ENCODE measurements at regions not wholly inside any gene's neighbourhood (a gene's known extent, or its start where the extent isn't known, plus 50 kb on each side); places are given as distances from the start of the nearest gene placed in this dataset.
"Not testable (repeated sequence)": the region's sequence is repeated elsewhere in the genome, so short reads cannot be mapped to it uniquely, and the experiment has no call there.

DNA sequence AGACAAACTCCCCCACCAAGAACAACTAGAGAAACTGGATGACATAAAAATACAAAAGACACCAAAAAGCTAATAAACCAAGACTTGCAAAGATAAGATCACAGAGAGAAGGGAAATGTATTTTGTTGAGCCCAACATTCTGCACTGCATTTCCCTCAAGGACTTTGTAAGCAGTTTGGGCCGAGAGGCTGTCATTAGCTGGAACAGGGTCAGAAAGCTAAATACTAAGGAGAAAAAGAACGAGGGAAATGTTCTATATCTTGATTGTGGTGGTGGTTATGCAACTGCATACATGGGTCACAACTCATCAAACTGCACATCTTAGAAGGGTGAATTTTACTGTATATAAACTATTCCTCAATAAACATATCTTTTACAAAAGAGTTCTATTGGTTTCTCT lies 315.0 kb downstream of the IPMK start:
- DNase-seq, result no peak

DNA sequence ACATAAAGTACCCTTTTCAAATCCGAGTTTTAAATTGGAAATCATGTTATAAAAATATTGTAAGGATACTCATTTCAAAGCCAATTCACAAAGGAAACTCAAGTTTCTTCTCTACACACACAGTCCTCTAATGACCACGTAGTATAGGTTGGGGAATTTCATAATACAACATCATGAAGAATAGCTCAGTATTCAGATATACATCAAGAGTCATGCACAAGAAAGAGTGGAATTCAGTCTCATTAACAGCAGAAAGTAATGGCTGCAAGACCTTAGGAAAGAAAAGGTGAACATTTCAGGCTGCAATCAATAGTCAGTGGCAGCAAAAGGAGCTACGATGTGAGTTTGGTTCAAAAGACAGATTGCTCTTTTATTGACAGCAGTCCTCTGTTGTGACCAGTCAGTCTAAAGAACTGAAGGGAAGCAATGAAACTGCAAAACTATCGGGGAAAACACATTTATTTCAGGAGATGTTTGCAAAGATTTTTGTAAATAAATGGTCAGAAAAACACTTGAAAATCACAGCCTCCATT lies 317.2 kb downstream of the IPMK start:
- DNase-seq, result no peak

DNA sequence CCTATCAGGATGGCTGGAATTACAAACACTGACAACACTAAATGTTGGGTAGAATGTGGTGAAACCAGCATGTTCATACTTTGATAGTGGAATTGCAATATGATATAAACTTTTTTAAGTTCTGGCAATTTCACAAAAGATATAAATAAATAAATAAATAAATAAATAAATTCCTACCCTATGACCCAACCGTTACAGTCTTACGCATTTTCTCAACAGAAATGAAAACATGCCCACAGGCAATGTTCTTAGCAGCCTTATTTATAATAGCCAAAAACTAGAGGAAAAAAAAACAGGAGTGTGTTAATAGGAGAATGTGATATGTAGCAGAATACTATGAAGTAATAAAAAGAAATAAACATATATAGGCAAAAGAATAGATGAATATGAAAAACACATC lies 318.9 kb downstream of the IPMK start:
- no peak for DNase-seq

DNA sequence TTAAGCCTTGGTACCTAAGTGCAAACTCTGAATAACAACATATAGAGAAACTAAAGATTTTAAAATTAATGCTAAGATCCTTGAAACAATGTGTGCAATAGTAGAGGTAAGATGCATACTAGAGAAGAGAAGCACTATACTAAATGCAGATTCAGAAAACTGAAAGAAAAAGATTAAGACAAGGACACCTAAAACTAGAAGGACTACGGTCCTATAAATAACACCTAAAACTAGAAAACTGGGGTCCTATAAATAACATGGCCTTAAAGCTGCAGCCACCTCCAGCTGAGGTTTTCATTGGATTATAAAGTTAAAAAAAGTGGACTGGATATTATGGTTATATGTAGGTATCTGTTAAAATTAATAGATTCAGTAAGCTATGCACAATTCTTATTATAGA lies 320.9 kb downstream of the IPMK start:
- no peak for DNase-seq

DNA sequence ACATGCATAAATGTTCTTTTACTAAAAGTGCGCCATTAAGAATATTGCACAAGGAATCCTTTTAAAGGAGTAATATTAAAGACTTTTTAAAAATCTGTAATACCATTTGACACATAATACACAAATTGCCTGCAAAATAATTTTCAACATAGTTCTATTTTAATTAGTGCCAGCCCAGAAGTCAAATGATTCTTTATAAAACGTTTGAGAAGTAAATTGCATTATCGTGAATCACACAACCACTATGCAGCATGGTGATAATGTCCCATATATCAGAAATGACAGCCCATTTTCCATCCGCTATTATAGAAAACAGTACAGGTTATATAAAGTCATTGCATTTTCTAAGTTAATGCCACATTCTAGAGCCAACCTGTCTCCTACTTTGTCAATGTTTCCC lies 324.0 kb downstream of the IPMK start:
- no peak for DNase-seq

DNA sequence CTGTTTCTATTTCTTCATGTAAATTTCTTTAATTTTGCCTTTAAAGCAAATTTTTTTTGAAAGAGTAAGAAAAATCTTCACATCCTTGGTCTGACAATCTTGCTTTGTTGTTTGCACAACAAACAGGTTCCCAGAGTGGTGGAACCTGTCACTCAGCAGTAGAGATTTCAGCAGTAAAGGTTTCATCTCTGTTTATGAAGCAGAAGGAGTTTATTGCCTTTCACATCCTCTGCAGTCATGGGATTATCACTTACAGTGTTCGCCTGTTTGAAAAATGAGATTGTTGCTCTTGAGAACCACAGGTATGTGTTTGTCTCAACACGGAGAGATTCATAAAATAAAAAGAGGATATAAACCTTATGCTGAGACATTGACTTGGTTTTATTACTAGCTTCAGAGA lies 342.6 kb downstream of the IPMK start:
- no peak for DNase-seq

DNA sequence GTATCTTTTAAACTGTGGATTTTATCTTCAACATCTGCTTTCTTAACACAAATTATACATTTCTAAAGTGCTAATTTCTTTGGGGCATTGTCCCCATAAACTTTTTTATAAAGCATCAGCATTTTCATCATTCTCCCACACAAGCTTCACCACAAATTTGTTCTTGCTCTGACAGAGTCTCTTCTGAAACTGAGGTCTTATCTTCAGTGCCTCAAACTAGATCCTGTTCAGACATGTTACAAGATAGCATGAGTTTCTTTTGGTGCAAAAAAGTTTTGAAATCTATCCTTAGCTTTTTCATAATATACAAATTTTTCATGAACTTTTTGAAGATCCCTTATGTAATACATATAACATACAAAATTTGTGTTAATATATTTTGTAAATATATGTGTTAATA lies 346.6 kb downstream of the IPMK start:
- no peak for DNase-seq

DNA sequence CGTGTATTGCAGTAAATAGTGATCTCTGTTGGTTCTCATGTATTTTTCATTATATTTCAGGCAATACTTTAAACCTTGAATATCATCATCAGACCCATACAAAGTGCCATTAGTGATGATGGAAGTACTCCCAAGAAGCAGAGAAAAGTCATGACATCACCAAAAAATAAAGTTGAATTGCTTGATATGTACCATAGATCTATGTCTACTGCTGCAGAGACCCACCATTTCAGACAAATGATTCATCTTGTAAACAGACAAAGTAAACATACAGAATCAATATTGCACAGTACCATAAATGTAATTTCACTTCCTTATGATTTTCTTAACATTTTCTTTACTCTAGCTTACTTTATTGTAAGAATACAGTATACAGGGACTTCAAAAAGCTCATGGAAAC lies 347.8 kb downstream of the IPMK start:
- DNase-seq, result no peak

DNA sequence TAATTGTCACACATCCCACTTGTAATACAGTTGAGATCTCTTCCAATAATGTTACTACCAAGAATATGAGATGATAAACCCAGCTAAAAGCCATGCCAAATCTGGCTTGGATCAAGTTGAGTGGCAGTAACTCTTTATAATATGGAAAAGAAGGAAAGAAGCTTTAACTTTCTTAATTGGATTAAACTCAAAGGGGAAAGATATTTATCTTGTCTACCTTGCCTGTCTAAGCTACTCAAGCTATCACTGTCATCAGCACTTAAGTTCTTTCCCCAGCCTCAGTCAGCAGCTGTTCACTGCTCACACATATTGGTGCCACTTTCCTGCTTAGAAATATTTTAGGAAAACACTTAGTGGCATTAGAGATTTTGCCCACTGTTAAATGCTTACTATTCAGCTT lies 350.7 kb downstream of the IPMK start:
- peak; percentile 87 for DNase-seq

DNA sequence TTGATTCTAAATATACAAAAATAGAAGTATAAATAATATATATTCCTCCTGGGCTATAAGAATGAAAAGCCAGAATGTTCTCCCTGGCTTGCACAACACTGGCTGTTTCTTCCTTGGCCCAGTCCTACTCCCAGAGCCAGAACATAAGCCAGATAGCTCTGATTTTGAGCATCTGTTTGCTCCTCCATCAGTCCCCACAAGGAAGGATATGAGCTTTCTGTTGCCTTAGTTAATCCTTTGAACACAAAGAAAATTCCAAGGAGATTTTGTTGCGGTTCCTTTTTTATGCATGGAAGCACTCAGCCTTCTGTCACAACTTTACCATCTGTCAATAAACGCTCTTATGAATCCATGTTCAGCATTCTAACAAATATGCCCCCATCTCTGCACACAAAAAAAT lies 361.8 kb downstream of the IPMK start:
- DNase-seq, result peak; percentile 72

DNA sequence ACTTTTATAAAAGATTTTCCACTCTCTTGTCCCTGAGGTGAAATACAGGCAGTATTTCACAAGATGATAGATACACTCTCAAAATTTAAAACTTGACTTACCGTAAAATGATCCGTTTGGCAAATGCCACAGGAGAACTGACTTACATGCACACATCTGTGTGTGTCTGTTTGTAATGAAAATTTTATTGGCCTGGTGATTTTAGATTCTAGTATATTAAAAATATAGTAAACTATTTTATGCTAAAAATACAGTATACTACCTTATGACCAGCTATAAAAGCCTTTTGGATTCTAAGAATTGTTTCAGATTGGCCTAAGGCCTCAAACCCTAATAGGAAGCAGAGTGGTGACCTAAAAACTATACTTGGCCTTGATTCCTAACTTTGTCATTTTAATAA lies 362.7 kb downstream of the IPMK start:
- no peak for DNase-seq

DNA sequence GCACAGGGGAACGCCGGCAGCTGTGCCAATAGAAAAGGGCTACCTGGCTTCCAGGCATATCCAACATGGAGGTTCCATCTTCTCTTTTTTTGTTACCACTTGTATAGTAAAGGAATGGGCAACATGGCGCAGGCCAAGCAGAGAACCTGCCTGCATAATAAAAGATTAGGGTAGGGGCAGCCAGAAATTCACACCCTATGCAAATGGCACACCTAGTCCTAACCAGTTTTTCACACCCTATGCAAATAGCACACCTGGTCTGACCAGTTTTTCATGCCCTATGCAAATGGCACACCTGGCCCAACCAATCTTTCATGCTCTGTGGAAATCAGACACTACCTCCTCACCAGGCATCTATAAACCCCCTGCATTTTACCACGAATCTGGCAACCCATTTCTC lies 369.5 kb downstream of the IPMK start:
- DNase-seq, result no peak

DNA sequence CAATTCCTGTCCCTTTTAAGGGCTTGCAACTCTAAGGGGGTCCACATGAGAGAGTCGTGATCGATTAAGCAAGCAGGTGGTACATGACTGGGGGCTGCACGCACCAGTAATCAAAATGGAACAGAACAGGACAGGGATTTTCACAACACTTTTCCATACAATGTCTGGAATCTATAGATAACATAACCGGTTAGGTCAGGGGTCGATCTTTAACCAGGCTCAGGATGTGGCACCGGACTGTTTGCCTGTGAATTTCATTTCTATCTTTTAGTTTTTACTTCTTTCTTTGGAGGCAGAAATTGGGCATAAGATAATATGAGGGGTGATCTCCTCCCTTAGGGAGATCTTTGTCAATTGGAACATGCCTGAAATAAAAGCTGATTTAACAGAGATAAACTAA lies 370.1 kb downstream of the IPMK start:
- DNase-seq, result no peak

DNA sequence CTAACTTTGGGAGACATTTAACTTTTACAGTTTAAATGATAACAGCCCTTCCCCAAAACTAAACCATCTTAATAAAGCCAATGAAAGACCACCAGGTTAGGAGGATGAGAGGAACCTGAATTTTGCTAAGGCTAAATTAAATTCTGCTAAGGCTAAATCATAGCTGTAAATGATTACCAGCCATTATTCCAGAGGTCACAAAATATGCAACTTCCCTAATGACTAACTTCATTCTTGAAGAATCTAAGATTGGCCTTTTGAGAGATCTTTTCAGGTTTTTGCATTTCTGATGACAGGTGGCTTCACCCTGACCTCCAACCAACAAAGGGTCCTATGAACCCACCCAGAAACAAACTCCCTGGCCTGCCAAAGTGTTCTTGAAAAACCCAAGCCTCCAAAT lies 373.3 kb downstream of the IPMK start:
- no peak for DNase-seq

DNA sequence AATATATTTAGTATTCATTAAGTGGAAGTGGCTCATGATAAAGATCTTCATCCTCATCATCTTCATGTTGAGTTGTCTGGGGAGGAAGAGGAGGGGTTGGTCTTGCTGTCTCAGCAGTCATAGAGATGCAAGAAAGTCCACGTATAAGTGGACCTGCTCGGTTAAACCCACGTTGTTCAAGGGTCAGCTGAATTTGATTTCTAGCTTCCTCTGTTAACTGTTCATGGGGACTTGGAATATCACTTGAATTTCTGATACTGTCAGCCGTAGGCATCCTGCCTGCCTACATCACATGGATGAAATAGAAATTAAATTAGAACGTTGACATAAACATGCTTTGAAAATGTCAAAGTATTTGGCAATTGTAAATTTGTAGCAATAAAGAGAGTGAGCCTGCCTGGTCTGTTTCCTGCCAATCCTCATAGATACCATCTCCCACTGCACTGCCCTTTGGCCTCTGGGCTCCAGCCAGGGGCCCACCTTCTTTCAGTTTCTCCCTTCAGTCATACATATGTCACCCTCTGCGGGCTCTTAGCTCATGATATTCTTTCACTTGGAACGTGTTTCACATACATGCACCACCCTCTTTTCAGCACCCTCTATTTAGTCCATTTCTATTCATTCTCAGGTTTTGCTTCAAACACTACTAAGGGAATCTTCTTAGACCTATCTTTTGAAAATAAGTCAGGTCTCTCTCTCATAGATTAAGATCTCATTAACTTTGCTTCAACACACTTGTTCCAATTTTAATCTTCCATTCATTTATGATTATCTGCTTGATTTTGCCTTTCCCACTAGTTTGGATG lies 376.3 kb downstream of the IPMK start:
- DNase-seq, result no peak

DNA sequence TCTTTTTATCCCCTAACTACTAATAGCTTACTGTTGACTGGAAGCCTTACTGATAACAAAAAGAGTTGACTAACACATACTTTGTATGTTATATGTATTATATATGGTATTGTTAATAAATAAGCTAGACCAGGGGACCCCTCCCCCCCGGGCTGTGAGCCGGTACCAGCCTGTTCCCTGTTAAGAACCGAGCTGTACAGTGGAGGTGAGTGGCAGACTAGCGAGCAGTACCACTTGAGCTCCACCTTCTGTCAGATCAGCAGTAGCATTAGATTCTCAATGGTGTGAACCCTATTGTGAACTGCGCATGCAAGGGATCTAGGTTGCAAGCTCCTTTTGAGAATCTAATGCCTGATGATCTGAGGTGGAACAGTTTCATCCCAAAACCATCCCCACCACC lies 377.0 kb downstream of the IPMK start:
- DNase-seq, result no peak

DNA sequence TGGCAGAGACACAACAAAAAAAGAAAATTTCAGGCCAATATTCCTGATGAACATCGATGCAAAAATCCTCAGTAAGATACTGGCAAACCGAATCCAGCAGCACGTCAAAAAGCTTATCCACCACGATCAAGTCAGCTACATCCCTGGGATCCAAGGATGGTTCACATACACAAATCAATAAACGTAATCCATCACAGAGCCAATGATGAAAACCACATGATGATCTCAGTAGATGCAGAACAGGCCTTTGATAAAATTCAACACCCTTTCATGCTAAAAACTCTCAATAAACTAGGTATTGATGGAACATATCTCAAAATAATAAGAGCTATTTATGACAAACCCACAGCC lies 382.1 kb downstream of the IPMK start:
- not testable (repeated sequence) for DNase-seq

DNA sequence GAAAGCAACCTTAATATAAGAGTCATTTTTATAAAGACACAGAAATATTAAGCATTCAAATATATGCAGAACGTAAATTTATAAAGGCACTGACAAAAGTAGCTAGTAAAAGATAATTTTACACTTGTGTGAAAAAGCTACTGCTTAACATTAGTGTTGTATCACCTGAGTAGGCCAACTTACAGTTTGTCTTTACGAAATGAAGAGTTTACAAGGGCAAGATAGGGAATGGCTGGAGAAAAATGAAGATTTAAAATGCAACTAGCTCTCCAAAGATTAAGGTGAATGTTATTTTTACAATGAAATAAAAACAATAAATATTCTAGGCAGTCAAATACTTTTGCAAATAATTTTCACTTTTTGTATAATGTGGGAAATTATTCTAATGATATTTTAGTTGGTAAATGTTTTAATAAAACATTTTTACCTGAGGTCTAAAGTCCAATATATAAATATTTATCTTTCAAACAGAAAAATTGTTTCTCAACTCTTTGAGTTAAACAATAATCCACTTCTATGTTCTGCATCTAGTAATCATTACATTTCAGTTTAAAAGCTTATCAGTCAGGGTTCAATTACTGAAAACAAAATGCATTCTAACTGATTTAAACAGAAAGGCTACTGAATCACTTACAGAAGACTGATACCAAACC lies 382.6 kb downstream of the IPMK start:
- no peak for DNase-seq

DNA sequence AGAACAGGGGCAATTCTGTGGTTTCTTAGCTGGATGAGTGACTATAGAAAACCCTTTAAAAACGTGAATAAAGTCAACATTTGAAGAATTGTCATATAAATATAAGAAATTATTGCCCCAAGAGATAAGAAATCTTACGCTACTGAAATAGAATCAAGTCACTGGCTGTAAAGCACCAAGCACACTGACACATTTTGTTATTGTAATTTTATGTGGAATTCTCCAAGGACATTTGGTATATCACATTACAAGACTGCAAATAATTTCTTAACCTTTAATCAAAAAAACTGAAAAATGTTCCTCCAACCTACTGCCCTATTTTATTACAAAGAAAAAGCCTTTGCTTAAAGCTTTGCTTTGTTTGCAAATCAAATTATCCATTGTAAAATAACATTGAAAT lies 383.3 kb downstream of the IPMK start:
- no peak for DNase-seq

DNA sequence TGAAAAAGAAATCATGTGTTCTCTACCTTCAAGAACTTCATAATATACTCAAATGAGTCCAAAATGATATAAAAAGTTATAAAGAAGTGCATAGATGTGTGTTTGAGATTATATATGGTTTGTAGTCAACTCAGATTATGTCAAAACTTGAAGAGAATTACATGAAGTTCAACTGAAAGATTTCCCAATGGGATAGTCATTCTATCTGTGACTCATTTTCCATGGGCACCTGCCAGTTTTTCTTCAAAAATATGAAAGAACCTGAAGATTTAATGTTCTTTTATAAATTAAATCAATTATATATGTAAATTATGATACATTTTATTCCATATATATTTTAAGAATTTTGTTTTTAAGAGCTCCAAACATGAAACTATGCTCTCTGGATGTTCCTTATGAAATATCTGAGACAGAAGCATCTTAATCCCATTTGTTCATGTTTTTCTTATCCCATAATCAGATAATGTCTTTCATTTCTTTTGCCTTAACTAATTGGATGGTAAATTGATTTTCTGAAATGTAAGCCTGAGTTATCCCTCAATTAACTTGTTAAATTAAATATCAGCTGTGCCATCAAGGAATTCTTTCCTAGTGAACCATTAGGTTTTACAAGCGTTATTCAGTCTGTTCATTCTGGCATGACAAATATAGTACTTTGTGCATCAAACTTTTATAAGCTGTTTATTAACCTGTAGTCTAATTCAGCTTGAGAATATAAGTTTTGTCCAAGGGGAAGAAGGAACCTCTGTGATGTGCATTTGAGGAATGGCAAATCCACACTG lies 387.1 kb downstream of the IPMK start:
- DNase-seq, result no peak

DNA sequence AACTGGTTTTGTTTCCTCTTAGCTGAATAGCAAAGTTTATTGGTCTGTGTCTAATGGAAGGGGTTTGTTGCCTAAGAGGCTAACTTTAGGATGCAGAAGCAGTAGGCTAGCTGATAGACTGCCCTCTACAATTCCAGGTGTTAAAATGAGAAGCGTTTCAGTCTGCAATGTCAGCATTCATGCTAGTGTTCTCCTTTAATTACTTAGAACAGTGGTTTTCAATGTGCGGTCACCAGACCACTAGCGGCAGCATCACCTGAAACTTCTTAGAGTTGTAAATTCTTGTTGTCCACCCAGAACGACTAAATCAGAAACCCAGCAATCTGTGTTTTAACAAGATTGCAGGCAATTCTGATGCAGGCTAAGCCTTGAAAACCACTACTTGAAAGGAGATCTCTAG lies 392.9 kb downstream of the IPMK start:
- no peak for DNase-seq

DNA sequence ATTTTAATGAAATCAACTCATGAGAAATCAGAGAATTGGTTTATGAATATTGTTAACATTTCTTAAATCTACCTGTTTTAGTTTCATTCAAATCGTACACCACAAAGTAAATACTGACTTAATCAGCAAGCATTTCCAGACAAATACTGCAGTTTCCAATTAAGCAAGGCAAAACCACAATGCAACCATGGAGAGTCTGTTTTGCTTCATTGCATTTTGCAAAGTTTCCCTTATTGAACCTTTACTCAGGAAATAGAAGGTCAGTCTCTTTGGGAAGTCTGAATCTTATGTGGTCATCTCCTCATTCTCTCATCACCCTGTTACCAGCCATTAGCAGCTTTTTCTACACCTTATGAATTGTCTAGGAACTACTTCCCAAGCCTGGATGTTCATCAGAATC lies 400.5 kb downstream of the IPMK start:
- no peak for DNase-seq

DNA sequence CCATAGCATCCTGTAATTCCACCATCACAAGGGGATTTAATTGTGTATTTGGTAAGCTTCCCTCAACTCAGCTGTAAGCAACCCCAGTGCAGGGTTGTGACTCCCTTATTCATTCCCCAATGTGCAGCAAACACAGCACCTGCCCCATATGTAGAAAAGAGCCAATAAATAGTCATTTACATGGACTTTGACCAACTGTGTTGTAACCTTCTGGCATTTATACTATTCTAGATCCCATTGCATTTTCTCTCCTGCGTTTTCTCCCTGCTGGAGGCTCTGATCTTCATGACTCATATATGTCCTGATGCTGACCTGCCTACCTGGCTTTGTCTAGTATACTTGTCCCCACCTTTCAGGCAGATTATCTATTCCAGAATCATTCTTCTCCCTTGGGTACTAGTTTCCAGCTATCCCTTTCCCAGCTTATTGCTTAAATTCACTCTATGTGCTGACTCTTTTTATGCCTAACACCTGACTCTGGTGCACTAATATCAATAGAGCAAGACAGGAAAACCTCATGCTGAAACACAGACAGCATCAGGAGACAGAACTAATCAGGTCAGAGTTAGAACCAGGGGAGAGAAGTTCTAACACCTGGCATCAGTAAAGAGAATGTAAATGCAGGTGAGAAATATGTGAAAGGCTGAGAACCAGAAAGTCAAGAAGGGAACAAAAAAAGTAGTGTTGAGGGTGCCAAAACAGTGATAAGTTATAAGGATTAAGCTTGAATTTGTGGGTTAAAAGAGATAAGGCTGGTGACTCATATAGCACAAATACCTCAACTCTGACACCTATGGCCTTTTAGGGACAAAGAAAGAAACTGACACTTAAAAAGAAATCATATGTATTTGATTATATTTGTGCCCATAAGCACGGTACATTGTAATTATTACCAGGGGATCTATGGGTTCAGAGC lies 402.7 kb downstream of the IPMK start:
- no peak for DNase-seq

Data from NCI-H524 treated with DMSO at 0.1 percent for 48 hours (cell line).